Tibial nerve (tissue), 4 donors: ENCODE measurements at regions not wholly inside any gene's neighbourhood (a gene's known extent, or its start where the extent isn't known, plus 50 kb on each side); places are given as distances from the start of the nearest gene placed in this dataset.

Experiments used
- DNase-seq, 2 donors: peaks; one replicate each; pipeline ENCODE4 v3.0.0-alpha.2; 2019; ENCODE audit warnings: low spot score in 2 of 2
- H3K27ac ChIP-seq, 4 donors: fragments of 200-600 bp; sonication (generic) in 3 of 4; one replicate each; pipeline ENCODE4 v1.5.1; 2017 to 2019; ENCODE audit warnings: mild to moderate bottlenecking in 1 of 4
- H3K27me3 ChIP-seq, 2 donors: fragments of 200-600 bp; sonication (generic) in 1 of 2; one replicate each; pipeline versions ENCODE4 v1.5.1 to v1.6.0; 2017 to 2019
- H3K36me3 ChIP-seq, 3 donors: fragments of 200-600 bp; sonication (generic); one replicate each; pipeline ENCODE4 v1.5.1; 2018 to 2019
- H3K4me1 ChIP-seq, 4 donors: fragments of 200-600 bp; sonication (generic) in 3 of 4; one replicate each; pipeline ENCODE4 v1.5.1; 2017 to 2019
- H3K4me3 ChIP-seq, 4 donors: fragments of 200-600 bp; sonication (generic) in 3 of 4; one replicate each; pipeline ENCODE4 v1.5.1; 2017 to 2019; ENCODE audit warnings: mild to moderate bottlenecking in 1 of 4, moderate library complexity in 1 of 4
- H3K9me3 ChIP-seq, 4 donors: fragments of 200-600 bp; sonication (generic) in 3 of 4; one replicate each; pipeline ENCODE4 v1.5.1; 2017 to 2019
- EP300 ChIP-seq, 2 donors: sonication (generic); formaldehyde crosslinking; IDR thresholded peaks; one replicate each; pipeline ENCODE4 v1.6.1; 2017; ENCODE audit warnings: antibody characterized with exemption in 2 of 2, mild to moderate bottlenecking in 1 of 2
- POLR2A ChIP-seq, 2 donors: fragments of 450-650 bp; IDR thresholded peaks; one replicate each; pipeline ENCODE4 v1.6.1; 2017; ENCODE audit warnings: antibody characterized with exemption in 2 of 2, mild to moderate bottlenecking in 2 of 2, moderate library complexity in 2 of 2
- WGBS, 2 donors: methylation state at CpG; one replicate each; pipeline ENCODE4 v1.1.5; 2018; 5-methylcytosine and 5-hydroxymethylcytosine counted together
- TF ChIP-seq, protein P1 (sequence below), 5 experiments: fragments of 200-600 bp in 3 of 5; fragments of 450-650 bp in 2 of 5; sonication (generic) in 3 of 5; IDR thresholded peaks; one replicate each; pipeline ENCODE4 v1.5.1; 2016 to 2019; ENCODE audit warnings: antibody characterized with exemption in 5 of 5, mild to moderate bottlenecking in 3 of 5, moderate library complexity in 2 of 5

DNA sequence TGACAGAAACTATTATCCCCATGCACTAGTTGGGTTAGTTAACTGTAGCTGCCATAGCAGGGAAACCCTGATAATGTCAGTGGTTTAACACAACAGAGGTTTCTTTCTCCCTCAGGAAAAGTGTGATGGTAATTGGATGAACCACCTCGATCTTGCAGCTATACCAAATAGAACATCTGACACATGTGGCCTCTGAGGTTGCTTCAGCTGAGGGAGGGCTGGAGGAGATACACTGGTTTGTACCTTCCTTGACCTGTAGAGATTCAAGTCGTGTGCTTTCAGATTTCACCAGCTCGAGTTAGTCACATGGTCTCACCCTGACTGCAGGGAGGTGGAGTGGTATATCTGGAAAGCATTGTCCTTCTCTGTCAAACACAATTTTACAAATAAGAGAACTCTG lies 147.2 kb upstream of the SFRP2 start:
- peaks cover 0 to 33% (median 7%) of the 10 kb centered on the region in 4 donors for H3K4me1 ChIP-seq
- no peak for DNase-seq
- 52 to 53% methylated on average over 3 of the region's 3 CpGs for WGBS, 2 donors
- no peaks in the 10 kb centered on the region for H3K36me3 ChIP-seq
- H3K4me3 ChIP-seq: no peak overlapping the region
- peak overlapping the region in 1 of 4 donors; percentile 83 for H3K27ac ChIP-seq
- no peaks in the 10 kb centered on the region for H3K9me3 ChIP-seq
- H3K27me3 ChIP-seq: no peaks in the 10 kb centered on the region
- no peak for TF ChIP-seq POLR2A (IDR thresholded peaks at IDR 0.05)
- no peak for TF ChIP-seq EP300 (IDR thresholded peaks at IDR 0.05)
- TF ChIP-seq, protein P1, sequence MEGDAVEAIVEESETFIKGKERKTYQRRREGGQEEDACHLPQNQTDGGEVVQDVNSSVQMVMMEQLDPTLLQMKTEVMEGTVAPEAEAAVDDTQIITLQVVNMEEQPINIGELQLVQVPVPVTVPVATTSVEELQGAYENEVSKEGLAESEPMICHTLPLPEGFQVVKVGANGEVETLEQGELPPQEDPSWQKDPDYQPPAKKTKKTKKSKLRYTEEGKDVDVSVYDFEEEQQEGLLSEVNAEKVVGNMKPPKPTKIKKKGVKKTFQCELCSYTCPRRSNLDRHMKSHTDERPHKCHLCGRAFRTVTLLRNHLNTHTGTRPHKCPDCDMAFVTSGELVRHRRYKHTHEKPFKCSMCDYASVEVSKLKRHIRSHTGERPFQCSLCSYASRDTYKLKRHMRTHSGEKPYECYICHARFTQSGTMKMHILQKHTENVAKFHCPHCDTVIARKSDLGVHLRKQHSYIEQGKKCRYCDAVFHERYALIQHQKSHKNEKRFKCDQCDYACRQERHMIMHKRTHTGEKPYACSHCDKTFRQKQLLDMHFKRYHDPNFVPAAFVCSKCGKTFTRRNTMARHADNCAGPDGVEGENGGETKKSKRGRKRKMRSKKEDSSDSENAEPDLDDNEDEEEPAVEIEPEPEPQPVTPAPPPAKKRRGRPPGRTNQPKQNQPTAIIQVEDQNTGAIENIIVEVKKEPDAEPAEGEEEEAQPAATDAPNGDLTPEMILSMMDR (IDR thresholded peaks at IDR 0.05): no peak

DNA sequence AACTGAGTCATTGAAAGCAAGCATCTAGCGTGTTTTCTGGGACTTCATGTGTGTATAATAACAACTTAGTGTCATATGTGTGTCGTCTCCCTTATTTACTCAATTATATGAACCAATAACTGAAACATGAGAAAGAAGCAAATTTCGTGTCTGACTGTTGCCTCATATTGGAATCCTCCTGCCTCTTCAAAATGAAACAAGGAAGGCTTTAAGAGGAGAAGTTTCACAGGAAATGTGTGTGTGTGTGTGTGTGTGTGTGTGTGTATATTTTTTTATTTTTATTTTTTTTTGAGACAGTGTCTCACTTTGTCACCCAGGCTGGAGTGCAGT lies 145.8 kb upstream of the SFRP2 start:
- Histone ChIP-seq H3K36me3 (no peaks in the 10 kb centered on the region), H3K27ac (peak overlapping the region; percentile 33 to 88 (median 76)), H3K9me3 (no peaks in the 10 kb centered on the region), H3K4me3 (peak overlapping the region in 1 of 4 donors; percentile 1), H3K4me1 (peaks cover 0 to 42% (median 7%) of the 10 kb centered on the region in 4 donors), H3K27me3 (no peaks in the 10 kb centered on the region)
- TF ChIP-seq POLR2A (IDR thresholded peaks at IDR 0.05): no peak
- TF ChIP-seq EP300 (IDR thresholded peaks at IDR 0.05): peak in 1 of 2 donors; percentile 23
- TF ChIP-seq, protein P1 (IDR thresholded peaks at IDR 0.05): no peak
- 31 to 37% methylated on average over 3 of the region's 3 CpGs for WGBS, 2 donors
- no peak for DNase-seq

DNA sequence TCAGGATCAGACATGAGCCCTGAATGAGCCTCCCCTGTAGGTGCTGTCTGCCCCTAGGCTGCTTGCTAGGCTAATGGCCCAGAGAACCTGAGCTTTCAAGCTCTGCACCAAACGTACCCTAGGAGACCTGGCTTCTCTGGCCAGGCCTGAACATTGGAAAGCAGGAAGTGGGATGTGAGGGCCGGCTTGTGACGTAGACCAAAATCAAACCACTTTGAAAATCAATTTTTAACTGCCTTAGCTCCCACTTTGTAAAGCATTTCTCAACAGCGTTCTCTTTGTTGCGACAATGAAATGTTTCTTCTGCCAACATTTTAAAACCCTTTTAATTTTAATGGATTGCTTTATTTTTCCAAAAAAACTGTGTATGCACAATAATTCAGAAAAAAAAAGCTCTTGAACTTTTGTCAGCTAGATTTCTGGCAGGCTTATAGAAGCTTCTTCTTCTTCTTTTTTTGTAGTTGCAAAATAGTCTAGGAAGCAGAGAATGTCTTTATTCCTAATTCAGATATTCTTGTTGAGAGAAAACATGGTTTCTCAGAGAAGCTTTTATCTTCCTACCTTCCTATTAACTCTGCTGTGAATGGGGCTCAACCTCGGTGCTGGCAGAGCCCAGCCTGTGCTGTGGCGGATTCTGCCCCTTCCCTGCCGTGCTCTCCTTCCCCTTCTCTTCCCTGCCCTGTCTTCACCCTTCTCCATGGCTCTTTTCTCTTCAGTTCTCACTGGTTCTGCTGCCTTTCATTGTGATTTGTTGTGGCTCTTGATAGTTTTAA lies 145.2 kb upstream of the SFRP2 start:
- DNase-seq: no peak
- 21 to 29% methylated on average over 8 of the region's 8 CpGs for WGBS, 2 donors
- Histone ChIP-seq H3K4me1 (peaks cover 0 to 42% (median 7%) of the 10 kb centered on the region in 4 donors), H3K4me3 (peak overlapping the region in 1 of 4 donors; percentile 1), H3K27ac (peak overlapping the region; percentile 33 to 88 (median 76)), H3K9me3 (no peaks in the 10 kb centered on the region), H3K36me3 (no peaks in the 10 kb centered on the region), H3K27me3 (no peaks in the 10 kb centered on the region)
- TF ChIP-seq, protein P1 (IDR thresholded peaks at IDR 0.05): no peak
- TF ChIP-seq POLR2A (IDR thresholded peaks at IDR 0.05): no peak
- peak in 1 of 2 donors; percentile 34 for TF ChIP-seq EP300 (IDR thresholded peaks at IDR 0.05)

DNA sequence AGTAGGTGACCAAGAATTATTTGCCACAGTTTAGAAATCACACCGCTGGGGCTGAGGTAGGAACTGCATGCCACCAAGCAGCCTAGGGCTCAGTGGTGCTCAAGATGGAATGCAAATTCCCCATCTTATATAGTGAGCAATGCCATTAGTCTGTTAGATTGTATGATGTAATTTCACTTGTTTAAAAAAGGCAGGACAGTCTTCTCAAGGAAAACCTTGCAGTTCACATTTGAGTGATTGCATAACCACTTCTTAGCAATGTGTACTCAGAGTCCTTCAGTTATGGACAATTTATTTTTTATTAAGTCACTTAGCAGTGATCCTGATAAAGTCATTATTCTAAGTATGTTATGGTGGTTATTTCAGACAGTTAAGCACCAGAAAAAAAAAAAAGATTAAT lies 142.9 kb upstream of the SFRP2 start:
- Histone ChIP-seq H3K4me1 (peaks cover 0 to 42% (median 7%) of the 10 kb centered on the region in 4 donors), H3K4me3 (no peak overlapping the region), H3K27ac (peak overlapping the region in 1 of 4 donors; percentile 14), H3K27me3 (no peaks in the 10 kb centered on the region), H3K9me3 (no peaks in the 10 kb centered on the region), H3K36me3 (no peaks in the 10 kb centered on the region)
- TF ChIP-seq, protein P1 (IDR thresholded peaks at IDR 0.05): no peak
- peak in 1 of 2 donors; percentile 55 for TF ChIP-seq EP300 (IDR thresholded peaks at IDR 0.05)
- WGBS, 2 donors: 87 to 94% methylated on average over 1 of the region's 1 CpG
- no peak for DNase-seq

DNA sequence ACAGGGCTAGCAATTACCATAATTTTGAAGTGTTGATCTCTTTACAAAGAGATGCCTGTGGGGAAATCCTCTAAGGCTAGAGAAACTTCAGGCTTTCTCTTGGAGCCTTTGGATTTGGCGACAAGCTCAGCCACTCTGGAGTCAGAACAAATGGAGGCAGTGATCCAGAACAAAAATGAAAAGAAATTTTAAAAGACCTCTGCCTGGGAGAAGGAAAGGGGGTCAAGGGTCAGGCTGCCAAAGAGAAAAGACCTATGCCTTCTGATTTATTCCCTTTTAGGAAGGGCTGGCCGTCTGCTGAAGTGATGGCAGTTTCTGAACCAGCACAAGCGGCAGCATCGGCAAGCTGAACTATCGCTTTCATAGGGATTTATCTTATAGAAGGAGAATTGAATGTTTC lies 140.8 kb upstream of the SFRP2 start:
- Histone ChIP-seq H3K27ac (peak overlapping the region in 1 of 4 donors; percentile 27), H3K9me3 (no peaks in the 10 kb centered on the region), H3K27me3 (no peaks in the 10 kb centered on the region), H3K36me3 (no peaks in the 10 kb centered on the region), H3K4me3 (peak overlapping the region in 2 of 4 donors; percentile 2 to 13), H3K4me1 (peaks cover 0 to 31% (median 4%) of the 10 kb centered on the region in 4 donors)
- 26 to 28% methylated on average over 5 of the region's 5 CpGs for WGBS, 2 donors
- TF ChIP-seq EP300 (IDR thresholded peaks at IDR 0.05) (no peak), POLR2A (IDR thresholded peaks at IDR 0.05) (no peak)
- TF ChIP-seq, protein P1 (IDR thresholded peaks at IDR 0.05): no peak
- no peak for DNase-seq
